Parathyroid adenoma (tissue), 2 donors: ENCODE measurements at regions not wholly inside any gene's neighbourhood (a gene's known extent, or its start where the extent isn't known, plus 50 kb on each side); places are given as distances from the start of the nearest gene placed in this dataset.

Source experiments
- H2AFZ ChIP-seq: fragments of 300-600 bp; sonication (generic); one replicate; pipeline ENCODE4 v1.7.0; 2017; ENCODE audit warnings: antibody characterized with exemption, mild to moderate bottlenecking
- H3K27ac ChIP-seq: fragments of 300-600 bp; sonication (generic); one replicate; pipeline ENCODE4 v1.7.0; 2017
- H3K27me3 ChIP-seq: fragments of 300-600 bp; sonication (generic); one replicate; pipeline ENCODE4 v1.7.0; 2017; ENCODE audit warnings: low read length; ENCODE audit not compliant: control insufficient read depth, insufficient read depth
- H3K36me3 ChIP-seq: fragments of 300-600 bp; sonication (generic); one replicate; pipeline ENCODE4 v1.7.0; 2017; ENCODE audit warnings: low read length; ENCODE audit not compliant: control insufficient read depth, insufficient read depth
- H3K4me1 ChIP-seq: fragments of 300-600 bp; sonication (generic); one replicate; pipeline ENCODE4 v1.7.0; 2017; ENCODE audit warnings: control low read depth
- H3K4me2 ChIP-seq: fragments of 300-600 bp; sonication (generic); one replicate; pipeline ENCODE4 v1.7.0; 2017; ENCODE audit warnings: low read length
- H3K4me3 ChIP-seq: fragments of 300-600 bp; sonication (generic); one replicate; pipeline ENCODE4 v1.7.0; 2017; ENCODE audit warnings: low read depth, low read length
- H3K79me2 ChIP-seq: fragments of 300-600 bp; sonication (generic); one replicate; pipeline ENCODE4 v1.7.0; 2017; ENCODE audit warnings: control low read depth
- H3K9ac ChIP-seq: fragments of 300-600 bp; sonication (generic); one replicate; pipeline ENCODE4 v1.7.0; 2017; ENCODE audit warnings: mild to moderate bottlenecking
- H3K9me3 ChIP-seq: fragments of 300-600 bp; sonication (generic); one replicate; pipeline ENCODE4 v1.7.0; 2017; ENCODE audit warnings: low read length; ENCODE audit not compliant: control insufficient read depth
- CTCF ChIP-seq: fragments of 300-600 bp; sonication (generic); IDR thresholded peaks from one replicate; pipeline ENCODE4 v1.7.0; 2017; ENCODE audit warnings: antibody characterized with exemption, mild to moderate bottlenecking
- donor health status: primary hyperparathyroidism.

- H3K9ac ChIP-seq: no peak overlapping the region
- no peaks in the 10 kb centered on the region for H3K79me2 ChIP-seq
- no peak for TF ChIP-seq CTCF
- no peaks in the 10 kb centered on the region for H3K4me1 ChIP-seq
- no peaks in the 10 kb centered on the region for H3K27me3 ChIP-seq
- no peaks in the 10 kb centered on the region for H3K36me3 ChIP-seq
- H3K4me3 ChIP-seq: no peak overlapping the region
- no peaks in the 10 kb centered on the region for H3K9me3 ChIP-seq
- no peak overlapping the region for H2AFZ ChIP-seq
- H3K27ac ChIP-seq: no peak overlapping the region
- H3K4me2 ChIP-seq: no peak overlapping the region
Measured at GRCh38 chr7:131890176-131890575, 333.7 kb upstream of the PODXL start.

GRCh38 chr7:131889572-131890150 is 333.2 kb upstream of the PODXL start:
- Histone ChIP-seq H3K79me2 (no peaks in the 10 kb centered on the region), H3K36me3 (no peaks in the 10 kb centered on the region), H3K4me2 (no peak overlapping the region), H3K4me3 (no peak overlapping the region), H3K9ac (no peak overlapping the region), H3K27me3 (no peaks in the 10 kb centered on the region), H3K27ac (no peak overlapping the region), H3K4me1 (no peaks in the 10 kb centered on the region), H2AFZ (no peak overlapping the region), H3K9me3 (no peaks in the 10 kb centered on the region)
- TF ChIP-seq CTCF: no peak

- Histone ChIP-seq H2AFZ (no peak overlapping the region), H3K27me3 (no peaks in the 10 kb centered on the region), H3K4me3 (no peak overlapping the region), H3K9me3 (no peaks in the 10 kb centered on the region), H3K9ac (no peak overlapping the region), H3K4me1 (no peaks in the 10 kb centered on the region), H3K36me3 (no peaks in the 10 kb centered on the region), H3K79me2 (no peaks in the 10 kb centered on the region), H3K27ac (no peak overlapping the region), H3K4me2 (no peak overlapping the region)
- TF ChIP-seq CTCF: no peak
Measured at GRCh38 chr7:131883769-131884168, 327.3 kb upstream of the PODXL start.

GRCh38 chr7:131883196-131883595 is 326.8 kb upstream of the PODXL start:
- H2AFZ ChIP-seq: no peak overlapping the region
- no peaks in the 10 kb centered on the region for H3K79me2 ChIP-seq
- TF ChIP-seq CTCF: no peak
- H3K36me3 ChIP-seq: no peaks in the 10 kb centered on the region
- H3K4me1 ChIP-seq: no peaks in the 10 kb centered on the region
- no peak overlapping the region for H3K4me2 ChIP-seq
- no peak overlapping the region for H3K27ac ChIP-seq
- H3K27me3 ChIP-seq: no peaks in the 10 kb centered on the region
- H3K9ac ChIP-seq: no peak overlapping the region
- H3K4me3 ChIP-seq: no peak overlapping the region
- no peaks in the 10 kb centered on the region for H3K9me3 ChIP-seq

GRCh38 chr7:131882321-131882720 is 325.9 kb upstream of the PODXL start:
- no peaks in the 10 kb centered on the region for H3K9me3 ChIP-seq
- H3K79me2 ChIP-seq: no peaks in the 10 kb centered on the region
- H3K27ac ChIP-seq: no peak overlapping the region
- no peak overlapping the region for H3K4me2 ChIP-seq
- no peak overlapping the region for H2AFZ ChIP-seq
- no peak for TF ChIP-seq CTCF
- no peaks in the 10 kb centered on the region for H3K27me3 ChIP-seq
- H3K36me3 ChIP-seq: no peaks in the 10 kb centered on the region
- no peak overlapping the region for H3K4me3 ChIP-seq
- H3K9ac ChIP-seq: no peak overlapping the region
- no peaks in the 10 kb centered on the region for H3K4me1 ChIP-seq
